Choroid plexus epithelial cell (primary cell): ENCODE measurements at regions not wholly inside any gene's neighbourhood (a gene's known extent, or its start where the extent isn't known, plus 50 kb on each side); places are given as distances from the start of the nearest gene placed in this dataset.

Experiments used
- DNase-seq: peaks from one replicate; pipeline ENCODE4 v3.0.0-alpha.2; 2010; ENCODE audit warnings: low read depth
- H3K4me3 ChIP-seq: 2 replicates; pipeline ENCODE4 v1.5.1; 2011; ENCODE audit warnings: low read depth, mild to moderate bottlenecking, control low read depth, low read length, moderate library complexity
- TF ChIP-seq, protein P1 (sequence below): conservative IDR thresholded peaks from 2 replicates; pipeline ENCODE4 v1.5.1; 2011; ENCODE audit warnings: low read depth, mild to moderate bottlenecking, control low read depth, inconsistent platforms, low read length, moderate library complexity

DNA sequence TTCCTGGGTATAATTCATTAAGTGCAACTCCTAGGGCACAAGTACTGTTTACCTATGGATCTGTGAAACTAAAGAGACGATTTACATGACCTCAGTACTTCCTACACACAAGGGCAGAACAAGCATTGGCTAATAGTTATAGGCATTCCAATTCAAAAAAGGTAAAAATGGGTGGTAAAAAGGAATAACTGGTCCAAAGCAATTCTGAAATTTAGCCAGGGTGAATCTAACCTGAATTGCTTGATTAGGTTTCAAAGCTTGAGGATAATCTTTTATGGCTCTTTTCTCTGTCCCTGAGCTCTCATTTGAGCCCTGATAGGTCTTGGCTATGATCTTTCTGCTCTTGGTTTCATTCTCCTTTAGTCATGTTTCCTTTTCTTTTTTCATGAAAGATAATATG is 52.3 kb upstream of the CALCR start:
- TF ChIP-seq, protein P1, sequence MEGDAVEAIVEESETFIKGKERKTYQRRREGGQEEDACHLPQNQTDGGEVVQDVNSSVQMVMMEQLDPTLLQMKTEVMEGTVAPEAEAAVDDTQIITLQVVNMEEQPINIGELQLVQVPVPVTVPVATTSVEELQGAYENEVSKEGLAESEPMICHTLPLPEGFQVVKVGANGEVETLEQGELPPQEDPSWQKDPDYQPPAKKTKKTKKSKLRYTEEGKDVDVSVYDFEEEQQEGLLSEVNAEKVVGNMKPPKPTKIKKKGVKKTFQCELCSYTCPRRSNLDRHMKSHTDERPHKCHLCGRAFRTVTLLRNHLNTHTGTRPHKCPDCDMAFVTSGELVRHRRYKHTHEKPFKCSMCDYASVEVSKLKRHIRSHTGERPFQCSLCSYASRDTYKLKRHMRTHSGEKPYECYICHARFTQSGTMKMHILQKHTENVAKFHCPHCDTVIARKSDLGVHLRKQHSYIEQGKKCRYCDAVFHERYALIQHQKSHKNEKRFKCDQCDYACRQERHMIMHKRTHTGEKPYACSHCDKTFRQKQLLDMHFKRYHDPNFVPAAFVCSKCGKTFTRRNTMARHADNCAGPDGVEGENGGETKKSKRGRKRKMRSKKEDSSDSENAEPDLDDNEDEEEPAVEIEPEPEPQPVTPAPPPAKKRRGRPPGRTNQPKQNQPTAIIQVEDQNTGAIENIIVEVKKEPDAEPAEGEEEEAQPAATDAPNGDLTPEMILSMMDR, result no peak
- no peak overlapping the region for H3K4me3 ChIP-seq
- no peak for DNase-seq
